GM21529 (cell line): ENCODE measurements at regions not wholly inside any gene's neighbourhood (a gene's known extent, or its start where the extent isn't known, plus 50 kb on each side); places are given as distances from the start of the nearest gene placed in this dataset.
"Not testable (repeated sequence)": the region's sequence is repeated elsewhere in the genome, so short reads cannot be mapped to it uniquely, and the experiment has no call there.

ENCODE experiments used
- ATAC-seq: cut with Tn5 transposase; IDR thresholded peaks from one replicate; pipeline ENCODE4 v1.9.1; 2021; ENCODE audit not compliant: unreplicated experiment

DNA sequence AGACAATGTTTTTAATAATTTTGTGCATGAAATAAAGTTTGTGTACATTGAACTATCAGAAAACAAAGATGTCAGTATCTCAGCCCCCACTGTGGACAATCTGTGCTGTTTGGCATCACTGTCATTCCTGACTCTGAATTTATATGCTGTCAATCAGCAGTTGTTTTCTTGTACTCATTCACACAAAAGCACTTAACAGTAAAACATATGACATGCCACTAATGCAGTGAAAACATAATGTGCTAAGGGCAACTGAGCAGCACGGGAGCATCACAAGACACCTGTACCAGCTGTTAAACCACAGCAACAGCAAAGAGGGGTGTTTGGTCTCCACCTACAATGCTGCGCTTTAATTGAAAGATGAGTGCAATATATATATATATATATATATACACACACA lies 647.8 kb upstream of the SLC35B3 start:
- ATAC-seq = no peak

DNA sequence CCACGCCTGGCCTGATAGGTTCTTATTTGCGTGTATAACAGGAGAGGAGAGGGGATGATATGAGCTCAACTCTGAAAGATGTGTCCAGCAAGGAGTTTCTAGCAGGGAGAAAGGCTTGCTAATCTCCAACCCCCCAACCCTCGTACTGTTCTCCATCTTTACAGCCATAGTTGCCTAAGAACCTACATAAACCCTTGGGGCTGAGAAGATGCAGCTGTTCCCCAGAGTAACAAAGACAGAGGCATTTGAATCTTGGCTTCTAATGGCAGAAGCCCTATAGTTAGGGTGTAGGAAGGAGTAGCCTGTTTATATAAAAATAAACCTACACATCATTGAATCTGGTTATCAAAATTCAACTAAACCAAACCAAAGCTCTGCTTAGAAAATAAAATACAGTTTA lies 631.4 kb upstream of the SLC35B3 start:
- no peak for ATAC-seq

DNA sequence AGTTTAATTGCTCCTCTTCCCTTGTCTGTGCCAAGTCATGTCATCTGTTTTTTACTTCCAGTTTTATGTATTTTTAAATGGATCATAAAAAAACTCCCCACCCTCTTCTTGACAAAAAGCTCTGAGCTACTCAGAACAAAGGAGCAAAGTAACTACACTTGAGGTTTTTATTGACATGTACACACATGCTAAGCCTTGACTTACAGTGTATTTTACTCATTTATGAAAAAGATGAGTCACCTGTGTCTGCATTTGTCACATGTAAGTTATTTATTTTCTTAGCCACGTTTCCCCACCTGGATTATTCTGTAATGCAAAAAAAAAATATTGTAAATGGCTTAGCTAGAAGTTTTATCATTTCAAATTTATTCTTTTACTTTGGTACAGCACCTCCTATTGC lies 628.8 kb upstream of the SLC35B3 start:
- no peak for ATAC-seq

DNA sequence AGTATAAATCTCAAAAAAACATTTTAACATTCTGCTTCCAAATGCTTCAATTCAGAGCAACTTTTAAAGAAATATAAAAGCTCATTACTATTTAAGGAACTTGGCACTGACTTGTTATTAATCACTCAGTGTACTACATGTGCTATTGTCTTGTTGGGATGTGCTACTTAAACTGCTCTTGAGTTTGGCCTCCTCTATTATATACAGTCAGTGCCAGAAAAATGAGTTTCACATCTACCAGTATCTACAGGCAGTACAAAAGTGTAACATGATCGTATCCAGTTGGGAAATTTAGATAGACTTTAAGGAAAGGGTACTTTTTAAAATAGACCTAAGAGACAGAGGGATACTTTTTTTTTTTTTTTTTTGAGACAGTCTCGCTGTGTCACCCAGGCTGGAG lies 627.3 kb upstream of the SLC35B3 start:
- no peak for ATAC-seq

DNA sequence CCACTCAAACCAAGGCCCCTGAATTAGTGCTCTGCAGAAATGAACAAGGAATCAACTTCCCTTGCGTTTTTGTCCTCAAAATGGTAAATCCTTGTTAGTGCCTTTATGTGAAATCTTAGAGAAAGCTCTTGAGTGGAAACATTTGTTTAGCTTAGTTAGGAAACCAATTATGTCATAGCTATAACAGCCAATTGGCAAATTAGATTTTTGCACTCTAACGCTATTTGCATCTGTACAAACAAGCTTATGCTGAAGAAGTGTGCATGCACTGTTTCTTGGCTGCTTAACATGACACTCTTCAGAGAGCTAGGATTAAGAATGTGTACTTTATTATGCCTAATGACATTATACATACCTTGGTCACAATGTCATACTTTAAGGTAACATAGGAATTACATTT lies 622.6 kb upstream of the SLC35B3 start:
- no peak for ATAC-seq

DNA sequence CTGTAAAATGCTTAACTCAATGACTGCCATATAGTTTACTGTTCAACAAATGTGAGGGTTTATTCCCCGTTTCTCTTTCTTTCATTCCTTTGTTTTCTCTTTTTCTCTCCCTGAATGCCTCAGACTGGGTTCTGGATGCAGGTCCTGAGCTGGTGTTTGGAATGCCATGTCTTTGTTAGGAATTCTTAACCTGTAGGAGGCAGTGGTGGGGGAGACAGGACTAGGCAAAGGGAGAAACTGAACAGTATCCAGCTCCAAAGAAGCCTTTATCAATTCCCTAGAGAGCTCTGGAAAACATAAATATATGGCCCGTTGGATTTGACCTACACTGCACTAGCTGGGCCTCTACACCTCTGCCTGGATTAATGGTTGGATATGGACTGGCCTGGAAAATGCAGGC lies 621.2 kb upstream of the SLC35B3 start:
- ATAC-seq = no peak

DNA sequence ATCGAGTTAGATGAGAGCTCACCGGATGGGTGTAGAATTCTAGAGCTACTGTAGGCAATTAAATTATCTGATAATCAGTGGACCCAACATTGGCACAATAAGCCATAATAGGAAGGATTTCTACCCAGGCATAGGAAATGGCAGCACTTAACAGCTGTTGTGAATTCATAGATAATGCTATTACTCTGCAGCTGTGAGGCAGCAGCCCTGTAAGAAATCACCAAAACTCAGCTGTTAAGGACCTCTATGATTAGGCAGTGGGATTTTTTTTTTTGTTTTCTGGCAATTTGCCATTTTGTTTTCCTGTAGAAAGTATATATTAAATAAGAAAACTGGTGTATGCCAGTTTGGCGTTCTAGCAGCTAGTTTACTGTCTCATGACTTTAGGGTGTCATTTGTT lies 609.1 kb upstream of the SLC35B3 start:
- ATAC-seq = no peak

DNA sequence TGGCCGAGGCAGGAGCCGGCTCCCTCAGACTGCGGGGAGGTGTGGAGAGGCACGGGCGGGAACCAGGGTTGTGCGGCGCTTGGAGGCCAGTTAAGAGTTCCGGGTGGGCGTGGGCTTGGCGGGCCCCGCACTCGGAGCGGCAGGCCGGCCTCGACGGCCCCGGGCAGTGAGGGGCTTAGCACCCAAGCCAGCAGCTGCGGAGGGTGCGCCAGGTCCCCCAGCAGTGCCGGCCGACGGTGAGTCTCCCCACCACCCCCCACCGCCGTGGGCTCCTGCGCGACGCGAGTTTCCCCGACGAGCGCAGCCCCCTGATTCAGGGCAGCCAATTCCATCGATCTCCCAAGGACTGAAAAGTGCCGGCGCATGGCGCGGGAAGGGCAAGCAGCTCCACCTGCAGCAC lies 605.4 kb upstream of the SLC35B3 start:
- no peak for ATAC-seq

DNA sequence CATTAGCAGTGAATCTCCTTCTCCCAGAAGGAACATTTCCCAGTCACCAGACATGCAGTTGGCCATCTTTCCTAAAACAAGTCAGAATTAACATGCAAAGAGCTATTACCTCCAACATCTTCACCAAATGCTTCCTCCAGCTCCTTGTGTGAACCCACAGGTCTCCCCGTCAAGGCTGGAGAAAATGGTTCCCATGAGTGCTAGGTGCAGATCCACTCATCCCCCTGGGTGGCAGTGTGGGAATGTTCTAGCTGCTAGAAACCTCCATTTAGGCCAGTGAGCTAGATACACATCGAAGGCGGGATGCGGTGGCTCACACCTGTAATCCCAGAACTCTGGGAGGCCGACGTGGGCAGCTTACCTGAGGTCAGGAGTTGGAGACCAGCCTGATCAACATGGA lies 603.9 kb upstream of the SLC35B3 start:
- ATAC-seq = no peak

DNA sequence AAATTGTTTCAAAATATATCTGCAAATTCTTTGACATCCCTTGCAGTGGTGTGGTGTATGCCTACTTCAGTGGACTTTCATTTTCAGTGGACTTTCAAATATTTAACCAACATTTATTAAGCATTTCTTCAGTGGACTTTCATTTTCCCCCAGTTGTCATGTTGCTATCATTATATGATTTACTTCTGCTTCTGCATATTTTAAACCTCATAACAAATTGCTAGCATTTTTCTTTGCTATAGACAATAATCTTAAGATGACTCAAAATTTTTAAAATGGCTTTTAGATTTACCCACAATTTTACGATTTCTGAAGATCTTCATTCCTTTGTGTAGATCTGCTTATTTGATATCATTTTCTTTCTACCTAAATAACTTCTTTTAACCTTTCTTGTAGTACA lies 592.7 kb upstream of the SLC35B3 start:
- ATAC-seq = no peak

DNA sequence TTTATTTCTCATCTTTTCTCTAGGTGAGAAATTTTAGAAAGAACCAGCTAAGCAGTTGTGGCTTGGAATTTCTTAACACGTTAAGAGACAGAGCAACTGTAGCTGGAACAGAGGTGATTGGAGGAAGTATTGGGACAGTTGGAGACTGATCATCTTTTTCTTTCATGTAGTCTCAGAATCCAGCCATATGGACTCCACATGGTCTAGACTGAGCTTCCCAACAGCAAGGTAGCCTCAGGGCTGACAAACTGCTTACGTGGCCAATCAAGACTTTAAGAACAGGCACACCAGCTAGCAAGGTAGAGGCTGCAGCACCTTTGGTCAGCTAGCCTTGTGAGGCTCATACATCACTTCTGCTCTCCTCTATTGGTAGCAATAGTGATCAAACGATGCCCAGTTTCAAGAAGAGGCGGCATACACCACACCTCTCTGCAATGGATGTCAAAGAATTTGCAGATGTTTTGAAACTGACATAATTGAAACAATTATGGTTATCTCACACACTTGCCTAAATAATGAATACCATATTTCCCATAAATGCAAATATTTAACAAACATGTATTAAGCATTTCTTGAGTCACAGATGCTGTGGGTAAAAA lies 590.5 kb upstream of the SLC35B3 start:
- ATAC-seq = no peak

DNA sequence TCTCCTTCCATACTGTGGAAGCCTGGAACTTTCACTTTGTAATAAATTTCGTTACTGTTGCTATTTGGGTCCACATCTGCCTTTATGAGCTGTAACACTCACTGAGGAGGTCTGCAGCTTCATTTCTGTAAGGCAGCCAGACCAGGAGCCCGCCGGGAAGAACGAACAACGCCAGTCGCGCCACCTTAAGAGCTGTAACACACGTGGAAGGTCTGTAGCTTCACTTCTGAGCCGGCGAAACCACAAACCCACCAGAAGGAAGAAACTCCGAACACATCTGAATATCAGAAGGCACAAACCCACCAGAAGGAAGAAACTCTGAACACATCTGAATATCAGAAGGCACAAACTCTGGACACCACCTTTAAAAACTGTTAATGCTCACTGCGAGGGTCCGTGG lies 589.9 kb upstream of the SLC35B3 start:
- no peak for ATAC-seq

DNA sequence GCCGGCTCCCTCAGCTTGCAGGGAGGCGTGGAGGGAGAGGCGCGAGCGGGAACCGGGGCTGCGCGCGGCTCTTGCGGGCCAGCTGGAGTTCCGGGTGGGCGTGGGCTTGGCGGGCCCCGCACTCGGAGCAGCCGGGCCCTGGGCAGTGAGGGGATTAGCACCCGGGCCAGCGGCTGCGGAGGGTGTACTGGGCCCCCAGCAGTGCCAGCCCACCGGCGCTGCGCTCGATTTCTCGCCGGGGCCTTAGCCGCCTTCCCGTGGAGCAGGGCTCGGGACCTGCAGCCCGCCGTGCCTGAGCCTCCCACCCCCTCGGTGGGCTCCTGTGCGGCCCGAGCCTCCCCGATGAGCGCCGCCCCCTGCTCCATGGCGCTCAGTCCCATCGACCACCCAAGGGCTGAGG lies 588.9 kb upstream of the SLC35B3 start:
- not testable (repeated sequence) for ATAC-seq

DNA sequence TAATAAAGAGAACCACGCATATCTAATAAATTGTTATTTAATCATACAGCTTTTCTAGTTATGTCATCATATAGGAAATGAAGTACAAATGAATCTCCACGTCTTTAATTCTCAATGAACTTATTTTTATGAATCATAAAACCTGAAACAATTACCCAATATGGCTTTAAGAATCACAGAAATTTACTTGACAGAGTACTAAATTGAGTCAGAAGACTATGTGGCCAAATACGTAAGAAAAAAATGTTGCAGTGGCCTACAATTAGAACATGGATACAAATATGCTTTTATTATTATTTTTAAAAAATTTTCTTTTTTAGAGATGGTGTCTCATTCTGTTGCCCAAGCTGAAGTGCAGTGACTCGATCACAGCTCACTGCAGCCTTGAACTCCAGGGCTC lies 584.7 kb upstream of the SLC35B3 start:
- no peak for ATAC-seq

DNA sequence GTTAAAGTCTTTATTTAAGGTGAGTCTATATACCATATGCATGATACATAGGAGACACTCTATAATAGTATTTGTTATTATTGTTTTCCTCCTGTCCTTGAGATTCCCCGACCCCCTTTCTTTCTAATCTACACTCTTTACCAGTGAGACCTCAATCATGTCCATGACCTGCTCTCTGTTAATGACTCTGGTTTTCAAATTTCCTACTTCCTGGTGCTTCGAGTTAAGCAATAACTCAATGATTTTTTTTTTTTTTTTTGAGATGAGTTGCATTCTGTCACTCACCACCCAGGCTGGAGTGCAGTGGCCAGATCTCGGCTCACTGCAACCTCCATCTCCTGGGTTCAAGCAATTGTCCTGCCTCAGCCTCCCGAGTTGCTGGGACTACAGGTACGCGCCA lies 574.6 kb upstream of the SLC35B3 start:
- no peak for ATAC-seq

DNA sequence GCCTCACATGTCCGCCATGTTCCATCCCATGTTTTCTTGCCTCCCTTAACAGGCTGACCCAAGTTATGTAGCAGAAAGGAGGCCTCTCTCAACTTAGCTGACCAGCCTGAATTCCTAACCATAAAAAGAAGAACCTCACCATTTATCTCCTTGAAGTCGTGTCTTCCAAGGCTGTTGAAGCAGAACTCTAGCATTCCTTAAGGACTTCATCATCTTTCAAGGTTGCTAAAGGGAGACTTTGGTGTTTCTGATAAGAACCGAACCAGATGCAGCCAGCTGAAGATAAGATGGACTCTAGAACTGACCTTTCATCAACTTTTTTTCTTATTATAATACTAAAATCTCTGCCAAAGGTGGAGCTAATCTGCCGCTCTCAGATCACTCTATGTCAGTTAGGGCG lies 571.7 kb upstream of the SLC35B3 start:
- no peak for ATAC-seq

DNA sequence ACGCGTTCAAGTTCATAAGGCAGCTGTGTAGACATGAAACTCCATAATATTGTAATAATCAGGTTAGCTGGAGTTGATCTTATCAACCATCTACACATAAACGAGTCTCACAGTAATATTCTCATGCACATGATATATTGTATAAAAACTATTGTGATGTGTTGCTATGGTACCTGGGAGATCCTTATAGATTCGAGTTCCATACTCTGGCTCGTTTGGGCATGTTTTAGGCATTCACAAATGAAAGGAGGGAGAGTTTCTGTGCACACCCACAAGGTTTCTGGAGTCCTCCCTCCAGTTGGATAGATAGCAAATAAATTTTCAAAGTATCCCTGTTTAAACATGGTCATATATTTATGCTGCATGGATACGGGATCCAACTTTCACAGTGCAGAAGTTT lies 567.5 kb upstream of the SLC35B3 start:
- no peak for ATAC-seq

DNA sequence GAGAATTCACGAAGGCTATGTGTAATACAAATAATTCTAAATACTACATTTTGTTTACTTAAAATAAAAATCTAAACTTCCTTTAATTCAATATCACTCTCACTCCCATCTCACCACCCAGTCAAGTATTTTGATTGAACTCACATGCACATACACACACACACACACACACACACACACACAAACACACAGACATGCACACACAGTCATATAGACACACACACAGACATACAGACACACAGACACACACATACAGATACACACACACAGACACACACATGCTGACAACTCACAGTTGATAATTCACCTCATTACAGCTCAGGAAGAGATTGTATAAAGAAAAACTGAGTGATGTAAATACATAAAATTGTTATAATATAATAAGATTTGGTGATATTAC lies 559.8 kb upstream of the SLC35B3 start:
- no peak for ATAC-seq

DNA sequence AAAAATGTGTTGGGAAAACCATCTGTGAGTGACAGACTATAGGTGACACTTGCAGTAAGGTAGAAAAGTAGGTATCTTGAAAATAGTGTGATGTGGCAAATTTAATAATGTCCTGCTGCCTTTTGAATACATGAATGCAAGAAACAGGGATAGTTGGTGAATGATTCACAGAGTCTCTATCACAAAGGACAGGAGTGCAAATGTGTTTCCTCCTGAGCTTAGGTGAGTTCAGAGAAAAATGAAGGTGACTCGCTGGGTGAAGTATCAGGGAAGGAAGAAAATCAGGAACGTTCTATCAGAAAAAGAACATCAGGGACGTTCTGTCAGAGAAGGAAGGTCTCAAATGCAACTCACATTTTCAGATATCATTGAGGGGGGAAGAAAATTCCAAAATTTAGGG lies 557.8 kb upstream of the SLC35B3 start:
- no peak for ATAC-seq

DNA sequence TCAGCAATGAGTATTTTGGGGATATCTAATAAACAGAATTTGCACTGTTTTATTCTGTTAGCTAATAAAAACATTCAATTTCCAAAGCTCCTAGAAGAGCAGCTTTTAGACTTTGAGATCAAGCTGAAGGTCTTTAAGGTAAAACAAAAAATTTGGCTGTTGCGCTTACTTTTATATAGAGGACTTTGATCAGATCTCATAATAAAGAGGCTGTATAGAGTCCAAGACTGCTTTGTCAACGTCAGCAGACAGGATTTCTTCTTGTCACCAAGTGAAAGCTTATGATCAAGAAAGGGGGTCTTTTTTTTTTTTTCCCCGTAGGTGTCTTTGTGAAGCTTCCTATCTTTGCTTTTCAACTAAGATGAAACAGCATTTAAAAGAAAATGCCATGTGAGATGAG lies 556.5 kb upstream of the SLC35B3 start:
- no peak for ATAC-seq

DNA sequence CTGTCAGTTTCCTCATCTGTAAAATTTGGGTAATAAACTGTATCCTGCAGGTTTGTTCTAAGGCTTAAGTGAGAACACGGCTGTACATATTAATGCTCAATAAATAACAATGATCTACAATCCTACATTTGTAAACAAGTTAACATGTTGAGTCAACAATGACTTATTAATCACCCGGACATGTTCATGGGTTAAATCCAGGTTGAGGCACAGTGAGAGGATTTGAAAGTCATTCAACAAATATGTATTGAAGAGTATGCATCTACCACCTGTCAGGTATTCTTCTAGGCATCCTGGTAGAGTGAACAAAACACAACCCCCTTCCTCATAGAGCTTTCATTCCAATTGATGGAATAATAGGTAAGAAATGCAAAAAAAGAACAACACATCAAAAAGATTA lies 554.7 kb upstream of the SLC35B3 start:
- no peak for ATAC-seq

DNA sequence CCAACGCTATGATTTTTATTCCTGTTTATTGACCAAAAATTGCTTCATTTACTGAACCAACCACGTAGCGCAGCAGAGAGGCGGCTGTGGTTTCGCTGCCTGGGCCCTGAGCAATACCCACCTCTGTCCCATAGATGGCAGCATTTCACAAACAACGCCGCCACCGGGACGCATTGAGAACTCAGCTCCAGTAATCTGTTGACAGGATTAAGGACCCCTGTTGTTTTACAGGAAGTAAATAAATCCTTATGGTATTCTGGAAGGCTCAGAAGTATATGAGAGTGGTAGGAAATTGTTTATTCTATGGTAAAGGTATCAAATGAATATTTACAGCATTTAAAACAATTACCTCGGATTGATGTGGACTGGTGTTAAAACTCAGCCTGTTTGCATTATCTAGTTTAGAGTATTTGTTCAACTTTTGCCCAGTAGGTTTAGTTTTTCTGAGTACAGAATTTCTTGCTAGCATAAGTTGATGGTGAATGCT lies 547.9 kb upstream of the SLC35B3 start:
- peak; percentile 99 for ATAC-seq

DNA sequence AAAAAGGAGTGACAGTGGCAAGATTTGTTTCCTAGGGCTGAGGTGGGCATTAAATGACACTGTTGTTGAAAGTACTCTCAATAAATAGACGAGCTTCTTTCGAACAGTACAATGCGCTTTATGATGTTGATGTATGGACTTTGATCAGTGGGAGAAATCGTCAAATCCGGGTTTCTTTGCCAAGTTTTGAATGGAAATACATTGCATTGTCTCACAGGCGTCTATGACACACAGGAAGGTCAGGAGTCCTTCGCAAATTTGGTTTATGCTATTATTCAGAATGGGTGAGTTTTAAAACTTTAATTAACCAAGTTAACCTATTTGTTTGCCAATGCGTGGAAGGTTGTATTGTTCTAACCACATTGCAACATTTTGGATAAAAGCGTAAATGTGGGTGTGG lies 547.3 kb upstream of the SLC35B3 start:
- no peak for ATAC-seq

DNA sequence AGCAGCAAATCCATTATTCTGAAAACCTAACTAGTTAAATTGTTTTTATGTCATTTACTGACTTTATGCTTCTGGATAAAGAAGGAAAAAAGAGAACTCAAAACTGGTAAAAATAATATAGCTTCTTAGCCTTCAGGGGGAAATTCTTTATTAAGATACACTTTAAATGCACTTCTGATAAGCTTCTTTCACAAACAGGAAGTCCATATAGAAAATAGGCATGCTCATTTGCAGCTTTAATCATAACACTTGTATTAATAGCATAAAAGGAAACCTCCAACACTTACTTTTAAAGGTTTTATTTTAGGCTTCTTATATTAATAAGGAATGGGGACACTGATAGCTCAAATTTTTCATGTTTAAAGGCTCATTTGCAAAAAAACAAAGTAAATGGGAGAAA lies 538.0 kb upstream of the SLC35B3 start:
- ATAC-seq = no peak
